Stomach (tissue), 8 donors: ENCODE measurements at regions not wholly inside any gene's neighbourhood (a gene's known extent, or its start where the extent isn't known, plus 50 kb on each side); places are given as distances from the start of the nearest gene placed in this dataset.

Experiments
- DNase-seq, 2 donors: peaks; one replicate each; pipeline versions ENCODE4 v3.0.0 to v3.0.0-alpha.2; 2013 to 2019
- H3K27ac ChIP-seq, 5 donors: fragments of 200-600 bp in 4 of 5; sonication (generic) in 4 of 5; one replicate each; pipeline ENCODE4 v1.5.1; 2013 to 2019; ENCODE audit warnings: mild to moderate bottlenecking in 1 of 5, moderate library complexity in 1 of 5
- H3K27me3 ChIP-seq, 3 donors: fragments of 200-600 bp; sonication (generic); one replicate each; pipeline ENCODE4 v1.5.1; 2017 to 2019; ENCODE audit warnings: mixed run types in 1 of 3
- H3K36me3 ChIP-seq, 4 donors: fragments of 200-600 bp; sonication (generic); 1 replicate in 3 of 4; 2 replicates in 1 of 4; pipeline ENCODE4 v1.5.1; 2016 to 2019
- H3K4me1 ChIP-seq, 4 donors: fragments of 200-600 bp; sonication (generic); one replicate each; pipeline ENCODE4 v1.5.1; 2016 to 2019
- H3K4me3 ChIP-seq, 4 donors: fragments of 200-600 bp; sonication (generic) in 3 of 4; one replicate each; pipeline ENCODE4 v1.5.1; 2016 to 2019; ENCODE audit warnings: mild to moderate bottlenecking in 1 of 4
- H3K9me3 ChIP-seq, 4 donors: fragments of 200-600 bp; sonication (generic); one replicate each; pipeline ENCODE4 v1.5.1; 2016 to 2019
- EP300 ChIP-seq: sonication (generic); formaldehyde crosslinking; IDR thresholded peaks from one replicate; pipeline ENCODE4 v1.6.1; 2017; ENCODE audit warnings: antibody characterized with exemption
- POLR2A ChIP-seq, 4 donors: fragments of 450-650 bp; IDR thresholded peaks; one replicate each; pipeline ENCODE4 v1.6.1; 2016; ENCODE audit warnings: antibody characterized with exemption in 4 of 4, control low read depth in 2 of 4, mild to moderate bottlenecking in 1 of 4, moderate library complexity in 1 of 4
- POLR2AphosphoS5 ChIP-seq, 3 donors: sonication (generic); formaldehyde crosslinking; IDR thresholded peaks; one replicate each; pipeline ENCODE4 v1.6.1; 2016; ENCODE audit warnings: antibody characterized with exemption in 3 of 3
- WGBS, 5 donors: extraction: QIAGEN DNeasy Blood & Tissue Kit in 3 of 5; methylation state at CpG; one replicate each; pipeline versions ENCODE4 v1.1.5 to v1.1.7; 2013 to 2018; 5-methylcytosine and 5-hydroxymethylcytosine counted together
- intact Hi-C: fragments of 100-400 bp; cut with DNase I; formaldehyde crosslinking; loops from one replicate; pipeline ENCODE4 v1.15.1; 2023; ENCODE audit warnings: low total_unique reads
- TF ChIP-seq, protein P1 (sequence below), 7 experiments: fragments of 450-650 bp in 4 of 7; fragments of 200-600 bp in 3 of 7; sonication (generic) in 3 of 7; IDR thresholded peaks; one replicate each; pipeline ENCODE4 v1.5.1; 2016 to 2019; ENCODE audit warnings: antibody characterized with exemption in 7 of 7, control low read depth in 2 of 7, mild to moderate bottlenecking in 1 of 7
- donor health status: healthy with polysubstance abuse.
- donor health status: Bipolar disorder and iron deficiency.
- donor health status: healthy.

DNA sequence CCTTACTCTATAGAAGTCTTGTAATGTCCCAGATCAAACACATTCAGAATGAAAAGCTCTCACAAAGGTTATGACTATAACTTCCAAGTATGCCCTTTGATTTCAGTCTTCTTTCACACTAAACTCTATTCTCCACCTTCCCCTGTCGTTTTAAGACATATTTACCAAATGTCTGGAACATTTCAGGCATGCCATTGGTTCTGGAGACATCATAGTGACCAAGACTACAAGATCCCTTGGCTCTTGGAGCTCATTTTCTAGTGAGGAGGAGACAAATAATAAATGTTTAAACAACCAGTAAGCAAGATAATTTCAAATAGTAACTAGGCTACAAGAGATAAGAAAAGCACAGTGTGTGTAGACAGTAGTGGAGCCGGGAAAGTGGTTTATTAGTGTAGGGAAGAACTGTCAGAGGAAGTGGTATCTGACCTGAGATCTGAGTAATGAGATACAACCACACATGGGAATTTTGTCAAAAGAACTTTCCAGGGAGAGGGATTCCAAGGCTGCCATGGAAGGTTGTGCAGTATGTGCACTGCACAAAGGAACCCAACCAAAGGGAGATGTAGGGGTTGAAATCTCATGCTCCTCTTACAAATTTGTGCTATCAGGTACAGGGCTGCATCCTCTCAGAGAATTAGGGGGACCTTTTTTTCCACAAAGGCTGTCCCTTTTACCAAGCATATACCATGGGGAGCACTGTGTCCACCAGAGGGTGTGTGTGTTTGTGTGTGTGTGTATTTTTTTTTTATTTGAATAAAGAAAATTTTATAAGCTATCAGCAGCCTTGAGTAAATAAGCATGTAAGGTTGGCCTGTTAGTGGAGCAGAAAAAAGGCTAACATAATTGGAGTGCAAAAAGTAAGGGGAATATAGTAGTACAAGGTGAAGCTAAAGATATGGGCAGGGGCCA, 1279.1 kb upstream of the WWC1 start:
- no peaks in the 10 kb centered on the region for H3K27me3 ChIP-seq
- no peak for DNase-seq
- TF ChIP-seq EP300 (no peak), POLR2AphosphoS5 (IDR thresholded peaks at IDR 0.05) (no peak), POLR2A (IDR thresholded peaks at IDR 0.05) (no peak)
- TF ChIP-seq, protein P1, sequence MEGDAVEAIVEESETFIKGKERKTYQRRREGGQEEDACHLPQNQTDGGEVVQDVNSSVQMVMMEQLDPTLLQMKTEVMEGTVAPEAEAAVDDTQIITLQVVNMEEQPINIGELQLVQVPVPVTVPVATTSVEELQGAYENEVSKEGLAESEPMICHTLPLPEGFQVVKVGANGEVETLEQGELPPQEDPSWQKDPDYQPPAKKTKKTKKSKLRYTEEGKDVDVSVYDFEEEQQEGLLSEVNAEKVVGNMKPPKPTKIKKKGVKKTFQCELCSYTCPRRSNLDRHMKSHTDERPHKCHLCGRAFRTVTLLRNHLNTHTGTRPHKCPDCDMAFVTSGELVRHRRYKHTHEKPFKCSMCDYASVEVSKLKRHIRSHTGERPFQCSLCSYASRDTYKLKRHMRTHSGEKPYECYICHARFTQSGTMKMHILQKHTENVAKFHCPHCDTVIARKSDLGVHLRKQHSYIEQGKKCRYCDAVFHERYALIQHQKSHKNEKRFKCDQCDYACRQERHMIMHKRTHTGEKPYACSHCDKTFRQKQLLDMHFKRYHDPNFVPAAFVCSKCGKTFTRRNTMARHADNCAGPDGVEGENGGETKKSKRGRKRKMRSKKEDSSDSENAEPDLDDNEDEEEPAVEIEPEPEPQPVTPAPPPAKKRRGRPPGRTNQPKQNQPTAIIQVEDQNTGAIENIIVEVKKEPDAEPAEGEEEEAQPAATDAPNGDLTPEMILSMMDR (IDR thresholded peaks at IDR 0.05): no peak
- no peaks in the 10 kb centered on the region for H3K9me3 ChIP-seq
- intact Hi-C loops: no loop called here
- H3K27ac ChIP-seq: no peak overlapping the region
- 22 to 45% (median 27%) methylated on average over 2 of the region's 2 CpGs for WGBS, 5 donors
- no peaks in the 10 kb centered on the region for H3K36me3 ChIP-seq
- H3K4me1 ChIP-seq: no peaks in the 10 kb centered on the region
- no peak overlapping the region for H3K4me3 ChIP-seq

DNA sequence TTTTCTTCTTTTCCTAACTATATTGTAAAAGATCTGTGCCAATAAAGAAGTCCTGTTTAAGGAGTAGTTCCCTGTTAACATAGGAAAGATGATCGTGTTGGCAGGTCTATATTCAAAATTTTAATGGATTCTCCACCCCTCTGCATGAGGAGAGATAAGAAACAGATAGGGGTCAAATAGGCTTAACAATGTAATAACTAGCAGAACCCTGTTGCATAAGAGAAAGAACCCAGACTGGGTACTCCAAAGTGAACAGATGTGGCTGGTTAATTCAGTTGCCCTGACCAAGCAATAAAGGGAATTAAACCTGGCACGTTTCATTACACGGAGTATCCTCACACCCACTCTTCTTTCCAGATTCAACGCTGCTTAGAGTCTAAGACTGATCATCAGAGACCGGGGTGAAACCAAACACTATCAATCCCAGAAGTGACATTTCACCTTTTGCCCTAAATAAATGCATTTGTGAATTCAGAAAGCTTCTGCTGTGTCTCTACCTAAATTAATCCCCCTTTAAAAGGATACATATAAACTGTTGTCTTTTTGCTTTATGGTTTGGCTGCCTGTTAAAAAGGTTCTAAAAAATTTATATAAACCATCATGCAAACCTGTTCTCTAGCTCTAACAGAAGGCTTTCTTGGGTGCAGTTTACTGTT, 1276.9 kb upstream of the WWC1 start:
- H3K4me1 ChIP-seq: no peaks in the 10 kb centered on the region
- H3K4me3 ChIP-seq: no peak overlapping the region
- H3K27ac ChIP-seq: no peak overlapping the region
- no peaks in the 10 kb centered on the region for H3K36me3 ChIP-seq
- no peak for TF ChIP-seq EP300
- 34 to 43% (median 36%) methylated on average over 5 of the region's 5 CpGs for WGBS, 5 donors
- no peaks in the 10 kb centered on the region for H3K9me3 ChIP-seq
- peak in 1 of 2 donors; percentile 17 for DNase-seq
- no peaks in the 10 kb centered on the region for H3K27me3 ChIP-seq
- intact Hi-C loops: no loop called here

DNA sequence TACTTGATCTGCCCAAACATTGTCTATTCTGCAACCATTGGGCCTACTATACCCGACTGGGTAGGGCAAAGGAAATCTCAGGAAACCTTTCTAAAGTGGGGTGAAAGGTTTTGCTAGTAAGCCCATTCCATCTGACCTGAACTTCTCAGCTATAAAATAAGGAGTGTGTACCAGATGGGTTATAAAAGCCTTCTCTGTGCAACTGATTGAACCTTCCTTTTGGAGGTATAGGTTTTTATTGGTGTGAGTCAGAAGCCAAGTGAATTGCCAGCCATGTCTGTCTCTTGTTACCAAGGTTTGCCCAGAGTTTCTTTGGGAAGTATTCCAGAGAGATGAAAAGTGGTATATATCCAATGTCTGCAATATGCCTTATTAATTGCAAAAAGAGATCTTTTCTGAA, 1271.0 kb upstream of the WWC1 start:
- intact Hi-C loops: no loop called here
- TF ChIP-seq POLR2AphosphoS5 (IDR thresholded peaks at IDR 0.05) (no peak), POLR2A (IDR thresholded peaks at IDR 0.05) (no peak), EP300 (no peak)
- TF ChIP-seq, protein P1 (IDR thresholded peaks at IDR 0.05): no peak
- 50 to 83% (median 71%) methylated on average over 1 of the region's 1 CpG for WGBS, 5 donors
- H3K4me3 ChIP-seq: no peak overlapping the region
- no peak for DNase-seq
- H3K27ac ChIP-seq: no peak overlapping the region
- H3K27me3 ChIP-seq: no peaks in the 10 kb centered on the region
- H3K36me3 ChIP-seq: no peaks in the 10 kb centered on the region
- no peaks in the 10 kb centered on the region for H3K4me1 ChIP-seq
- H3K9me3 ChIP-seq: no peaks in the 10 kb centered on the region

DNA sequence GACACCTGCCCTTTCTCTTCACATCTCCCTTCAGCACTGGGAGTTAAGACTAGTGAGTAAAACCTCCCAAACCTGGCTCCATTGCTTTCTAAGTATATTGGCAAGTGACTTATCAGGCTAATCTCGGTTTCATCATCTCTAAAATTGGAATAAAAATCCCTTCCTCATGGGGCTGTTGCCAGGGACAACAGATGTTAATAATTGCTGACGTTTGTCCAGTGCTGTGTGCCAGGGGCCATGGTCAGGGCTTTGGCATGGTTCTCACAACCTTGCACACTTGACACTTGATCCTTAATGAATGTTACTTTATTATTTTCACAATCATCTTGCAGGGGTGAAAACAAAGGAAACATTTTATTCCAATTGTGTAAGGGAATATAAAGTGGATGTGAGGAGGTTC, 1262.0 kb upstream of the WWC1 start:
- intact Hi-C loops: no loop called here
- TF ChIP-seq, protein P1 (IDR thresholded peaks at IDR 0.05): no peak
- TF ChIP-seq EP300: no peak
- no peak for TF ChIP-seq POLR2AphosphoS5 (IDR thresholded peaks at IDR 0.05)
- no peak for TF ChIP-seq POLR2A (IDR thresholded peaks at IDR 0.05)
- WGBS, 5 donors: 8 to 19% (median 14%) methylated on average over 2 of the region's 2 CpGs

More for the DNA sequence above, 1262.0 kb upstream of the WWC1 start:
- DNase-seq: no peak
- peaks cover 0 to 6% (median 0%) of the 10 kb centered on the region in 4 donors for H3K4me1 ChIP-seq
- no peak overlapping the region for H3K27ac ChIP-seq
- no peak overlapping the region for H3K4me3 ChIP-seq
- no peaks in the 10 kb centered on the region for H3K36me3 ChIP-seq
- H3K27me3 ChIP-seq: no peaks in the 10 kb centered on the region
- H3K9me3 ChIP-seq: no peaks in the 10 kb centered on the region
